Aorta (tissue), 5 donors: ENCODE measurements at regions not wholly inside any gene's neighbourhood (a gene's known extent, or its start where the extent isn't known, plus 50 kb on each side); places are given as distances from the start of the nearest gene placed in this dataset.

ENCODE experiments used
- ATAC-seq: fragments of 200-7000 bp; cut with Tn5 transposase; one replicate; pipeline ENCODE4 v1.9.1; 2022; ENCODE audit warnings: moderate library complexity; ENCODE audit not compliant: low FRiP score
- DNase-seq, 2 donors: peaks; one replicate each; pipeline ENCODE4 v3.0.0-alpha.2; 2020
- H3K27ac ChIP-seq, 2 donors: one replicate each; pipeline ENCODE4 v1.5.1; 2013; ENCODE audit warnings: low read length in 2 of 2, mild to moderate bottlenecking in 2 of 2, moderate library complexity in 2 of 2, control low read depth in 1 of 2, inconsistent platforms in 1 of 2, low read depth in 1 of 2
- H3K27me3 ChIP-seq, 2 donors: one replicate each; pipeline ENCODE4 v1.6.1; 2013; ENCODE audit warnings: control low read depth in 1 of 2, low read length in 1 of 2, mild to moderate bottlenecking in 1 of 2, moderate library complexity in 1 of 2; ENCODE audit not compliant: insufficient read depth in 2 of 2, control insufficient read depth in 1 of 2
- H3K36me3 ChIP-seq, 2 donors: one replicate each; pipeline ENCODE4 v1.6.1; 2013; ENCODE audit warnings: control low read depth in 1 of 2, low read length in 1 of 2, mild to moderate bottlenecking in 1 of 2; ENCODE audit not compliant: insufficient read depth in 2 of 2, control insufficient read depth in 1 of 2
- H3K4me1 ChIP-seq, 2 donors: one replicate each; pipeline ENCODE4 v1.6.1; 2013; ENCODE audit warnings: low read length in 2 of 2, control low read depth in 1 of 2, mild to moderate bottlenecking in 1 of 2, moderate library complexity in 1 of 2; ENCODE audit not compliant: insufficient read depth in 2 of 2, control insufficient read depth in 1 of 2
- H3K4me3 ChIP-seq, 2 donors: one replicate each; pipeline ENCODE4 v1.5.1; 2013; ENCODE audit warnings: low read length in 2 of 2, control low read depth in 1 of 2, mild to moderate bottlenecking in 1 of 2
- H3K9me3 ChIP-seq: one replicate; pipeline ENCODE4 v1.6.1; 2013; ENCODE audit warnings: mild to moderate bottlenecking, low read length; ENCODE audit not compliant: control insufficient read depth
- WGBS, 2 donors: extraction: QIAGEN DNeasy Blood & Tissue Kit; methylation state at CpG; one replicate each; pipeline ENCODE4 v1.1.7; 2013; 5-methylcytosine and 5-hydroxymethylcytosine counted together
- intact Hi-C, 2 donors: fragments of 100-400 bp; cut with DNase I; formaldehyde crosslinking; loops; one replicate each; pipeline versions ENCODE4 v1.14.2 to v1.15.0; 2022
- donor health status: healthy with polysubstance abuse.
- donor health status: Bipolar disorder and iron deficiency.
- donor health status: DM: no; HTN: no; CAD: no.
- donor health status: DM: no; HTN: no; CAD: no.
- donor health status: DM: yes; HTN: yes; CAD: no.

DNA sequence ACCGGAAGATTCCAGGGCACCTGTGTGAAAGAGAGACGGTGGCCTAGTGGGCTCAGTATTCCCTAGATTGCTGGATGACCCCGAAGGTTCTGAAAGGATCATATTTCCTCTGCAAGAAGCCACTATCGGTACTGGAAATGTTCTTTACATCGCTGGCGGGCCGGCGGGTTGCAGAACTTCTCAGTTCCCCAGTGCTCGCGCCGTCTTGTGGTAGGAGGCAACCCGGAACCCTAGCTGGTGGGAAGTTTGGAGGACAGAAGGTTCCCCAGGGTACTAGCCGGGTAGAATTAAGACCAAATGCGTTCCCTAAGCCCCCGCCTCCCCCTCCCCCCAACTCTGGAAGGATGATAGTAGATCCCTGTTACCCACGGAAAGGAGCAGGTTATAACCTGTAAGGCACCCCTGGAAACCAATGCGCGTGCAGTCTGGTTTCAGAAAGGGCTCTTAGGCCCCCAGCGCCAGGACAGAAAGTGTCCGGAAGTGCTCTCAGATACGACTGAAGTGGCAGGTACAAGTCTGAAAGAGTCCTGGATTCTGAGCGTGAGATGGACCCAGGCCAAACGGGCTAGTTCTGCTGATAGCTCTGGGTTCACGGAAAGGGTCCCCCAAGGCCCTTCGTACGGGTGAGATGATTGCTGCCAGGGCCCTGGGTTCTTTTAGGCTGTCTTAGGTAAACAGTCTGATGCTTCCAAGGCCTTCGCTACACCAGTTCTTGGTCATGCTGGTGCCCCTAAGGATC, 61.7 kb upstream of the DCAF8L1 start:
- no peak overlapping the region for H3K4me3 ChIP-seq
- H3K4me1 ChIP-seq: no peaks in the 10 kb centered on the region
- H3K9me3 ChIP-seq: no peaks in the 10 kb centered on the region
- no peaks in the 10 kb centered on the region for H3K27me3 ChIP-seq
- intact Hi-C loops: no loop called here
- no peaks in the 10 kb centered on the region for H3K36me3 ChIP-seq
- H3K27ac ChIP-seq: no peak overlapping the region
- DNase-seq: no peak
- WGBS, 2 donors: 83 to 96% methylated on average over 27 of the region's 27 CpGs
- ATAC-seq: no peak

DNA sequence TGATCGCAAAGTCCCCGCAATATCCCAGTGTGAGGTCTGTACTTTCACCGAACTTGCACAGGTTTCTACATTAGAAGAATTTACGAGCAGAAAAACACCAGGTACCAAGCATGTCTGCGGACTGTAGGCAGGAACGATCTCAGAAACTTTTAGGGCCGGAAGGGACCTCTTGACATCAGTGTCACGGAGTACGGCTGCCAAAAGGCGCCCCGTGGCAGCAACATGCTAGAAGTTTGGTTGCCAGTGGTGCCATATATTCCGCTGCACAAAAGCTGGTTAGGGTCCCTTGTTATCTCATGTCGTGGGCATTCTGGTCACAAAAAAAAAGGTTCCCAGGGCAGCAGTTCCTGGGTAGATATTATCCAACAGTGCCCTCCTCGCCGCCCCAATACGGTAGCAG, 61.0 kb upstream of the DCAF8L1 start:
- Histone ChIP-seq H3K36me3 (no peaks in the 10 kb centered on the region), H3K27me3 (no peaks in the 10 kb centered on the region), H3K4me1 (no peaks in the 10 kb centered on the region), H3K27ac (no peak overlapping the region), H3K9me3 (no peaks in the 10 kb centered on the region), H3K4me3 (no peak overlapping the region)
- DNase-seq: no peak
- no peak for ATAC-seq
- intact Hi-C loops: no loop called here
- 84 to 96% methylated on average over 16 of the region's 16 CpGs for WGBS, 2 donors

DNA sequence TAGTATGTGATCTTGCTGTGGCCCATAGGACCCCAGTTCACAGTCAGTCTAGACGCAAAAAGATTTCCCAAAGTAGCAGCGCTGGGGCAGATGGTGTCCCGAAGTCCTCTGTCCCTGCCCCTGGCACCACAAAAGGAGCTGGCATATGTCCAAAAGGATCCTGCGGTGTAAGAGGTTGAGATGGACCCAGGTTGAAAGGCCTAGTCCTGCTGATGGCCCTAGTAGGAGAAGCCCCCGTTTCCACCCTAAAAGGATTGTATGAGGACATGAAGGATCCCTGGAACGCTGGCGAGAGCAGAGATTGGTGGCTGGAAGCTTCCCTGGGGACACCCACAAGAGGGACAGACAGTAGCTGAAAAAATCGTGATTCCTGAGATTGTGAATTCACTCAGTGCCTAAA, 58.0 kb upstream of the DCAF8L1 start:
- Histone ChIP-seq H3K4me1 (no peaks in the 10 kb centered on the region), H3K27ac (no peak overlapping the region), H3K27me3 (no peaks in the 10 kb centered on the region), H3K9me3 (no peaks in the 10 kb centered on the region), H3K4me3 (no peak overlapping the region), H3K36me3 (no peaks in the 10 kb centered on the region)
- no peak for ATAC-seq
- intact Hi-C loops: no loop called here
- DNase-seq: no peak
- 75 to 94% methylated on average over 8 of the region's 8 CpGs for WGBS, 2 donors
